OCI-LY3 (cell line): ENCODE measurements at regions not wholly inside any gene's neighbourhood (a gene's known extent, or its start where the extent isn't known, plus 50 kb on each side); places are given as distances from the start of the nearest gene placed in this dataset.

Experiments
- CTCF ChIP-seq: fragments of 200-600, 300-600 bp; sonication (generic); IDR thresholded peaks from 2 replicates; pipeline ENCODE4 v1.5.1; 2014; ENCODE audit warnings: antibody characterized with exemption, low read length, low read depth
- EZH2phosphoT487 ChIP-seq: fragments of 200-600 bp; shearing (Covaris generic); IDR thresholded peaks from 2 replicates; pipeline ENCODE4 v1.6.1; 2018; ENCODE audit warnings: antibody characterized with exemption, mixed run types, low read depth

- TF ChIP-seq CTCF (no peak), EZH2phosphoT487 (no peak)
Observed at GRCh38 chr5:35473589-35473988, 144.1 kb upstream of the SPEF2 start.
